ENCODE measurements at regions not wholly inside any gene's neighbourhood (a gene's known extent, or its start where the extent isn't known, plus 50 kb on each side); places are given as distances from the start of the nearest gene placed in this dataset.

DNA sequence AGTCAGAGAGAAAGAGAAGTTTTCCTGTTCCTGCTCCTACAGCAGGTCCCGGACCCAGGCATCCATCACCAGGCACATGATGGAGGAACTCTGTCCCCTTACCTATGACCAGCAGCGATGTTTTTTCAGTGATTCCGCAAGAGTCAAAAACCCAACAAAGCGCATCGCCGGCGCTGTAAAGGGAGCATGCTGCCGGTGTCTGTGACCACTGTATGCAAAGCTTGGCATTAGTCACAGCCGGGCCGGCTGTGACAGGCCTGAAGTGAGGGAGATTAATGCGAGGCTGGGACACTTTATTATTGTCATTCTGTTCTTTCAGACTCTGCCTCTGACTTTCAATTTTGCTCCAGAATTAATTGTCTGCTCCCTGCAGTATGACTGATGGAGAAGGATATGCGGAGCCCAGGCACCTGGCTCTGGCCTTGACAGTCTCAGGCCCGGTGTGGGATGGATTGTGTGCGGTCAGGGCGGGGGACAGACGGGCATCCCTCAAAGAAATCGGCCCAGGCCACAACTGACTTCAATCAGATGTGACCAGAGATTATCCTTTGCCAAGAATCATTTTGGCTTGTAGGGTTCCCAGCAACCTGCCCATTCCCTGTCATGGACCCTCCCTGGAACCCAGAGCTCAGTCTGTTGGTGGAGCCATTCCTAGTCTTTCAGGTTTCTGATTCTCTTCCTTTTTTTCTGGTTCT, 462.0 kb upstream of the ZNF507 start:
- no peak for ATAC-seq
- ChIA-PET POLR2A (no interaction called here), CTCF (ENCODE audit: low intra/inter-chr PET ratio, low total read pairs) (no interaction called here)
- WGBS (ENCODE audit: low lambda C conversion rate), result 57% methylated on average over 17 of the region's 17 CpGs
- no peaks in the 10 kb centered on the region for H3K79me2 ChIP-seq (ENCODE audit: insufficient read depth, low read length)
- no peaks in the 10 kb centered on the region for H3K27me3 ChIP-seq (ENCODE audit: control insufficient read depth in 1 of 2, insufficient read depth in 2 of 2, low read length in 2 of 2)
- in situ Hi-C loops (cut with HindIII; ENCODE audit: extremely low pct_ligation_motif_present, low pct_unique_long_range_greater_than_20kb) (no loop called here), intact Hi-C loops (cut with micrococcal nuclease; ENCODE audit: unreplicated experiment) (no loop called here)
- BruUV-seq (replicated peaks), result no TSS peak
- no peak for DNase-seq (ENCODE audit: low spot score)
- H3K4me2 ChIP-seq (ENCODE audit: low read depth, low read length), result no peak overlapping the region
- H3K9me3 ChIP-seq (ENCODE audit: low read length), result peaks cover 94% of the 10 kb centered on the region
- no peak overlapping the region for H3K4me3 ChIP-seq (replicated peaks in 1 of 3; ENCODE audit: insufficient read depth in 1 of 3, low read depth in 2 of 3, low read length in 3 of 3)
- no peaks in the 10 kb centered on the region for H3K36me3 ChIP-seq (replicated peaks in 1 of 2; ENCODE audit: control insufficient read depth in 1 of 2, insufficient read depth in 2 of 2, low read length in 2 of 2)
- no peaks in the 10 kb centered on the region for H4K20me1 ChIP-seq (ENCODE audit: insufficient read depth, low read length)
- no peak overlapping the region for H3K9ac ChIP-seq (ENCODE audit: insufficient read depth, low read depth, low read length)
- TF ChIP-seq FLYWCH1 (CRISPR knock-in tag; IDR thresholded peaks at IDR 0.05) (no peak), ZNF33A (CRISPR knock-in tag; IDR thresholded peaks at IDR 0.05; ENCODE audit: borderline replicate concordance) (no peak), ZNF142 (CRISPR knock-in tag; IDR thresholded peaks at IDR 0.05) (no peak), SMAD9 (CRISPR knock-in tag; IDR thresholded peaks at IDR 0.05) (no peak), GATAD2A (CRISPR knock-in tag; IDR thresholded peaks at IDR 0.05) (no peak), ARID2 (CRISPR knock-in tag; IDR thresholded peaks at IDR 0.05; ENCODE audit: borderline replicate concordance) (no peak)
- TF ChIP-seq, protein P1, sequence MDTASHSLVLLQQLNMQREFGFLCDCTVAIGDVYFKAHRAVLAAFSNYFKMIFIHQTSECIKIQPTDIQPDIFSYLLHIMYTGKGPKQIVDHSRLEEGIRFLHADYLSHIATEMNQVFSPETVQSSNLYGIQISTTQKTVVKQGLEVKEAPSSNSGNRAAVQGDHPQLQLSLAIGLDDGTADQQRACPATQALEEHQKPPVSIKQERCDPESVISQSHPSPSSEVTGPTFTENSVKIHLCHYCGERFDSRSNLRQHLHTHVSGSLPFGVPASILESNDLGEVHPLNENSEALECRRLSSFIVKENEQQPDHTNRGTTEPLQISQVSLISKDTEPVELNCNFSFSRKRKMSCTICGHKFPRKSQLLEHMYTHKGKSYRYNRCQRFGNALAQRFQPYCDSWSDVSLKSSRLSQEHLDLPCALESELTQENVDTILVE (CRISPR knock-in tag; IDR thresholded peaks at IDR 0.05), result no peak
- FAIRE-seq, result no peak
- H3K27ac ChIP-seq (ENCODE audit: extremely low read length, insufficient read depth, low read length), result no peak overlapping the region
- H2AFZ ChIP-seq (ENCODE audit: low read length), result no peak overlapping the region
- H3K4me1 ChIP-seq (ENCODE audit: insufficient read depth, low read length), result no peaks in the 10 kb centered on the region

All from HepG2 (cell line).